ENCODE measurements at regions not wholly inside any gene's neighbourhood (a gene's known extent, or its start where the extent isn't known, plus 50 kb on each side); places are given as distances from the start of the nearest gene placed in this dataset.
"Not testable (repeated sequence)": the region's sequence is repeated elsewhere in the genome, so short reads cannot be mapped to it uniquely, and the experiment has no call there.

- TF ChIP-seq CTCF (conservative IDR thresholded peaks at IDR 0.05), result no peak
Observed at GRCh38 chr12:46903058-46903457, 77.3 kb upstream of the SLC38A4 start.

DNA sequence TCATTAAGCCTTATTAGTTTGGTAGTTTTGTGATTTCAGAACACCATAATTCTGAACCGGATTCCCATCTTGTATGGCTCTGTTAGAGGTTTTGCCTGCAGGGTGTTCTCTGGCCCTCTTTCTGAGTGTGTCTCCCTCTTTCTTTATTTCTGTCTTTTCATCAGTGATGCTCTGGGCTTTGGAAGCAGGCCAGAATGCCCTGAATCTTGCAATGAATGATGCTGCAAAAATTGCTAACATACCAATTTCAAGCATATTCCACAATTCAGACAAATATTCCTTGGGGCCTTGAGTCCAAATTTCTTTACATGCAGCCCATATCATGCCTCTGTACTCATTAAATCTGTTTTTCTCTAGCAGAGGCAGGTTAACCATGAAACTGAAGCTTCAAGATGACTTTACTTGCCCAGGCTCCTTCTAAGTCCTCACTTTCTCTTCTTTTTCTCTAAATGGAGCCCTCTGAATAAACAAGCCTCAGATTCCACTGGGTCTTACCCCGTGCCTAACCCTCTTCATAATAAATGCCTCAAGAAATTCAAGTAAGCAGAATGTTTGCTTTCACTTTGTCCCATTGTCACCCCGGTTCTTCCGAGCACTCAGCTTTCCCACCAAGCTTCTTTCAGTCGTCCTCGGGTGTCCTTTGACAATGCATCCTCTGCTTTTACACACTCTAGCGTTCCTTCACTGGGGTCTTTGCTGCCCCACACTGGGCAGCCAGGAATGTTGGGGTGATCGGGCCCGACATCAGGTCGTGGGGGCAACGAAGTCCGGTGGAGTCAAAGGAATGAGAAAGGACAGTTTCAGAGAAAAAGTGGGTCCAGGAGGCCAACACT lies 78.8 kb upstream of the SLC38A4 start:
- no peak for TF ChIP-seq CTCF (conservative IDR thresholded peaks at IDR 0.05)
- H3K27ac ChIP-seq, result no peak overlapping the region

More at GRCh38 chr12:46903058-46903457, 77.3 kb upstream of the SLC38A4 start:
- H3K27ac ChIP-seq, result no peak overlapping the region

DNA sequence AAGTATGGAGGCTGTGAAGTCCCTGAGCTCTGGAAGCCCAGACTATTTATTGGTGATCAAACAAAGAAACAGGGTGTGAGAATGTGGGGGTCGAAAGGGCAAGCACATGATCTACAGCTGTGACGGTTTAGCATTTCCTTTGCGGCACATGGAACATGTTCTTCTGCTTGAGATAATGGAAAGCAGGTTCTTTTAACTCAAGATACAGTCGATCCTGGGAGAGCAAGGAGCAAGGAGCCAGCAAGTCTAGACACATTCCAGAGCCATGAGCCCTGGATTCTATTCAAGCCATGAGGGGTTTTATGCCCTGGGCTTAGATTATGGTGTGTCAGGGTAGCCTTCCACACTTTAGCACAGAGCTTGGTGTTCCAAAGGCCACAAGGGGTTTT lies 79.4 kb upstream of the SLC38A4 start:
- H3K27ac ChIP-seq, result not testable (repeated sequence)

GRCh38 chr12:46907791-46908190 lies 82.0 kb upstream of the SLC38A4 start:
- TF ChIP-seq CTCF (conservative IDR thresholded peaks at IDR 0.05), result no peak
- no peak overlapping the region for H3K27ac ChIP-seq

DNA sequence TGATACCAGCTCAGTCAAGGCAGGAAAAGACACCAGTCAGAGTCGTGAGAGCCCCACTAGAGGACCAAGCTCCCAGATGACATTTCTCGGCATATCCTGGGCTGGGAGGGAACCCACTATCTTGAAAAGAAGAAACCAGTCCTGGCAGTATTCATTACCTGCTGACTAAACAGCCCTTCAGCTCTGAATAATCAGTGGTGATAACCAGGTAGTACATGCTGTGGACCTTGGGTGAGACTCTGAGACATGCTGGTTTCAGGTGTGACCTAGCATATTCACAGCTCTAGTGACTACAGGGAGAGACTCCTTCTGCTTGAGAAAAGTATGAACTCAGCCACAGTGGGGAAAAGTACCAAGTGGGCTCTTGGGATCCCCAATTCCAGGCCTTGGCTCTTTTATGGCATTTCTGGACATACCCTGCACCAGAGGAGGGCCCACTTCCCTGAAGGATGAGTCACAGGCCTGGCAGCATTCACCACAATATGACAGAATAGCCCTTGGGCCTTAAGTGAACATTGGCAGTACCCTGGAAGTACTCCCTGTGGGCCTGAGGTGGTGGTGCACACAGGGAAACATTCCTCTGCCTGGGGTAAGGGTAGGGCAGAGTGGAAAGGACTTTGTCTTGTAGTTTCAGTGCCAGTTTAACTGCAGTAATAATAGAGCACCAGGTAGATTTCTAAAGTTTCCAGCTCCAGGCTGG lies 82.6 kb upstream of the SLC38A4 start:
- TF ChIP-seq CTCF (conservative IDR thresholded peaks at IDR 0.05), result no peak
- H3K27ac ChIP-seq, result no peak overlapping the region

- H3K27ac ChIP-seq, result no peak overlapping the region
- no peak for TF ChIP-seq CTCF (conservative IDR thresholded peaks at IDR 0.05)
Observed at GRCh38 chr12:46908936-46909635, 83.3 kb upstream of the SLC38A4 start.

- no peak overlapping the region for H3K27ac ChIP-seq
- TF ChIP-seq CTCF (conservative IDR thresholded peaks at IDR 0.05), result no peak
Observed at GRCh38 chr12:46910830-46911229, 85.0 kb upstream of the SLC38A4 start.
